ENCODE measurements at regions not wholly inside any gene's neighbourhood (a gene's known extent, or its start where the extent isn't known, plus 50 kb on each side); places are given as distances from the start of the nearest gene placed in this dataset.

- TF ChIP-seq EZH2 (optimal IDR thresholded peaks at IDR 0.05; ENCODE audit: low read depth, low read length): no peak
- TF ChIP-seq CTCF (IDR thresholded peaks at IDR 0.05; ENCODE audit: low read length): no peak
Measured at GRCh38 chr5:117736698-117737097, 1162.1 kb upstream of the SEMA6A start.
